CD14-positive monocyte (primary cell): ENCODE measurements at regions not wholly inside any gene's neighbourhood (a gene's known extent, or its start where the extent isn't known, plus 50 kb on each side); places are given as distances from the start of the nearest gene placed in this dataset.

ENCODE experiments used
- DNase-seq, 3 donors: peaks; one replicate each; pipeline ENCODE4 v3.0.0-alpha.2; 2011 to 2022
- H2AFZ ChIP-seq: 2 replicates; pipeline ENCODE4 v1.6.0; 2012; ENCODE audit warnings: mild to moderate bottlenecking, low read depth, low read length, inconsistent platforms; ENCODE audit not compliant: insufficient read depth, poor library complexity, severe bottlenecking
- H3K27ac ChIP-seq, 2 donors: 1 replicate in 1 of 2; 2 replicates in 1 of 2; pipeline ENCODE4 v1.5.1; 2012 to 2013; ENCODE audit warnings: low read length in 2 of 2, control low read depth in 1 of 2, inconsistent platforms in 1 of 2, low read depth in 1 of 2, mild to moderate bottlenecking in 1 of 2
- H3K27me3 ChIP-seq, 2 donors: one replicate each; pipeline versions ENCODE4 v1.6.0 to v1.6.1; 2011 to 2013; ENCODE audit warnings: low read length in 2 of 2; ENCODE audit not compliant: control insufficient read depth in 2 of 2, insufficient read depth in 2 of 2
- H3K36me3 ChIP-seq, 2 donors: replicated peaks in 1 of 2; 1 replicate in 1 of 2; 2 replicates in 1 of 2; pipeline versions ENCODE4 v1.5.1 to v1.6.1; 2012 to 2013; ENCODE audit warnings: low read length in 2 of 2, control low read depth in 1 of 2, inconsistent platforms in 1 of 2, mild to moderate bottlenecking in 1 of 2; ENCODE audit not compliant: insufficient read depth in 2 of 2, control insufficient read depth in 1 of 2
- H3K4me1 ChIP-seq, 2 donors: 1 replicate in 1 of 2; 2 replicates in 1 of 2; pipeline versions ENCODE4 v1.5.1 to v1.6.1; 2012 to 2013; ENCODE audit warnings: low read length in 2 of 2, control low read depth in 1 of 2, inconsistent platforms in 1 of 2, mild to moderate bottlenecking in 1 of 2, moderate library complexity in 1 of 2; ENCODE audit not compliant: insufficient read depth in 2 of 2, control insufficient read depth in 1 of 2
- H3K4me2 ChIP-seq: replicated peaks from 2 replicates; pipeline ENCODE3; 2012; ENCODE audit warnings: low read length, moderate library complexity, mild to moderate bottlenecking; ENCODE audit not compliant: poor library complexity, severe bottlenecking; ENCODE audit errors: extremely low read depth
- H3K4me3 ChIP-seq, 3 experiments: fragments of 200-600 bp in 1 of 3; sonication (generic) in 1 of 3; replicated peaks in 1 of 3; 1 replicate in 2 of 3; 2 replicates in 1 of 3; pipeline ENCODE4 v1.5.1; 2011 to 2013; ENCODE audit warnings: low read length in 3 of 3, mild to moderate bottlenecking in 3 of 3, control low read depth in 2 of 3, low read depth in 2 of 3, inconsistent platforms in 1 of 3, moderate library complexity in 1 of 3
- H3K79me2 ChIP-seq: 2 replicates; pipeline ENCODE4 v1.6.0; 2012; ENCODE audit warnings: mild to moderate bottlenecking, control low read depth, inconsistent platforms, low read length, moderate library complexity; ENCODE audit not compliant: insufficient read depth
- H3K9ac ChIP-seq: 2 replicates; pipeline ENCODE4 v1.6.0; 2017; ENCODE audit warnings: low read length, mild to moderate bottlenecking; ENCODE audit not compliant: insufficient read depth, poor library complexity, severe bottlenecking
- H3K9me3 ChIP-seq, 2 donors: replicated peaks in 1 of 2; 1 replicate in 1 of 2; 2 replicates in 1 of 2; pipeline versions ENCODE4 v1.5.1 to v1.6.1; 2012 to 2013; ENCODE audit warnings: low read length in 2 of 2, control low read depth in 1 of 2; ENCODE audit not compliant: control insufficient read depth in 1 of 2, insufficient read depth in 1 of 2
- H4K20me1 ChIP-seq: 2 replicates; pipeline ENCODE4 v1.6.0; 2012; ENCODE audit warnings: mild to moderate bottlenecking, low read length, control low read depth, moderate library complexity; ENCODE audit not compliant: insufficient read depth
- H3K27ac Mint-ChIP-seq, 7 donors: one replicate each; pipeline ENCODE4 v1.8.0; 2020; ENCODE audit warnings: mild to moderate bottlenecking in 7 of 7, mixed read lengths in 7 of 7, moderate library complexity in 6 of 7, inconsistent platforms in 2 of 7
- H3K27me3 Mint-ChIP-seq, 3 donors: one replicate each; pipeline ENCODE4 v1.8.0; 2021 to 2022; ENCODE audit warnings: low read depth in 3 of 3, mild to moderate bottlenecking in 3 of 3, mixed read lengths in 3 of 3, moderate library complexity in 3 of 3, inconsistent platforms in 1 of 3
- H3K36me3 Mint-ChIP-seq, 2 donors: one replicate each; pipeline ENCODE4 v1.8.0; 2020; ENCODE audit warnings: mixed read lengths in 2 of 2, inconsistent platforms in 1 of 2, mild to moderate bottlenecking in 1 of 2
- H3K4me1 Mint-ChIP-seq: one replicate; pipeline ENCODE4 v1.8.0; 2020; ENCODE audit warnings: mild to moderate bottlenecking, mixed read lengths
- H3K4me3 Mint-ChIP-seq, 2 donors: one replicate each; pipeline ENCODE4 v1.8.0; 2020; ENCODE audit warnings: mild to moderate bottlenecking in 2 of 2, mixed read lengths in 2 of 2, moderate library complexity in 1 of 2
- H3K9me3 Mint-ChIP-seq, 7 donors: one replicate each; pipeline ENCODE4 v1.8.0; 2020 to 2022; ENCODE audit warnings: mixed read lengths in 7 of 7, mild to moderate bottlenecking in 6 of 7, moderate library complexity in 6 of 7, inconsistent platforms in 2 of 7
- WGBS: methylation state at CpG from one replicate; pipeline ENCODE4 v1.1.5; 2013; ENCODE audit warnings: missing lambda C conversion rate; ENCODE audit not compliant: insufficient coverage; 5-methylcytosine and 5-hydroxymethylcytosine counted together
- intact Hi-C, 2 donors: fragments of 100-400 bp; cut with micrococcal nuclease; formaldehyde crosslinking; loops; one replicate each; pipeline versions ENCODE4 v1.15.0 to v1.15.1; 2023
- TF ChIP-seq, protein P1 (sequence below): fragments of 200-600 bp; IDR thresholded peaks from one replicate; pipeline ENCODE4 v1.8.0; 2022; ENCODE audit warnings: antibody characterized with exemption, mild to moderate bottlenecking

DNA sequence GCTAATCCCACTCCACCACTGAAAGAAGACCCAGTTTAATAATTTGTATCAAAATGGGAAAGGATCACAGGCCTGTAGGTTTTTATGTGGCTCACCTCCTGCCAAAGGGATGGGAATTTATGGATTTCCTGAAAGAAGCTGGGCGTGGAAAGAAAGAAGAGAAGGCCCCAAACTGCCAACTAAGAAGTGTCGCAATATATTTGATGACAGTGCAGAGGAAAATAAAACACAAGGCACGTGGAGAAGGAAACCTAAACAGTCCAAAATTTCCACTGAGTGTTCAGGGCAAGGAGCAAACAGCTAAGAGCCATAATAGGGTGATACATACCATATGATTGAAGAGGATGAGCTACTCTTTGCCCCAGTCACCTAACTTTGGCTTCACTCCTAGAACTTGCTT is 667.2 kb downstream of the GATA3 start:
- H4K20me1 ChIP-seq: no peaks in the 10 kb centered on the region
- TF ChIP-seq, protein P1, sequence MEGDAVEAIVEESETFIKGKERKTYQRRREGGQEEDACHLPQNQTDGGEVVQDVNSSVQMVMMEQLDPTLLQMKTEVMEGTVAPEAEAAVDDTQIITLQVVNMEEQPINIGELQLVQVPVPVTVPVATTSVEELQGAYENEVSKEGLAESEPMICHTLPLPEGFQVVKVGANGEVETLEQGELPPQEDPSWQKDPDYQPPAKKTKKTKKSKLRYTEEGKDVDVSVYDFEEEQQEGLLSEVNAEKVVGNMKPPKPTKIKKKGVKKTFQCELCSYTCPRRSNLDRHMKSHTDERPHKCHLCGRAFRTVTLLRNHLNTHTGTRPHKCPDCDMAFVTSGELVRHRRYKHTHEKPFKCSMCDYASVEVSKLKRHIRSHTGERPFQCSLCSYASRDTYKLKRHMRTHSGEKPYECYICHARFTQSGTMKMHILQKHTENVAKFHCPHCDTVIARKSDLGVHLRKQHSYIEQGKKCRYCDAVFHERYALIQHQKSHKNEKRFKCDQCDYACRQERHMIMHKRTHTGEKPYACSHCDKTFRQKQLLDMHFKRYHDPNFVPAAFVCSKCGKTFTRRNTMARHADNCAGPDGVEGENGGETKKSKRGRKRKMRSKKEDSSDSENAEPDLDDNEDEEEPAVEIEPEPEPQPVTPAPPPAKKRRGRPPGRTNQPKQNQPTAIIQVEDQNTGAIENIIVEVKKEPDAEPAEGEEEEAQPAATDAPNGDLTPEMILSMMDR: no peak
- DNase-seq: no peak
- H3K4me3 Mint-ChIP-seq: no peak overlapping the region
- H3K27ac Mint-ChIP-seq: no peak overlapping the region
- no peaks in the 10 kb centered on the region for H3K79me2 ChIP-seq
- no peak overlapping the region for H3K27ac ChIP-seq
- no peaks in the 10 kb centered on the region for H3K36me3 Mint-ChIP-seq
- peaks cover 7 to 19% (median 15%) of the 10 kb centered on the region in 7 donors for H3K9me3 Mint-ChIP-seq
- no CpG with 5 or more reads among the region's 3 CpGs for WGBS
- H3K9me3 ChIP-seq: peaks cover 17 to 19% of the 10 kb centered on the region in 2 donors
- no peaks in the 10 kb centered on the region for H3K4me1 Mint-ChIP-seq
- H3K9ac ChIP-seq: no peak overlapping the region
- no peaks in the 10 kb centered on the region for H3K36me3 ChIP-seq
- H3K4me2 ChIP-seq: no peak overlapping the region
- no peak overlapping the region for H3K4me3 ChIP-seq
- no peaks in the 10 kb centered on the region for H3K4me1 ChIP-seq
- no peaks in the 10 kb centered on the region for H3K27me3 Mint-ChIP-seq
- H3K27me3 ChIP-seq: no peaks in the 10 kb centered on the region
- H2AFZ ChIP-seq: no peak overlapping the region
- intact Hi-C loops: no loop called here

DNA sequence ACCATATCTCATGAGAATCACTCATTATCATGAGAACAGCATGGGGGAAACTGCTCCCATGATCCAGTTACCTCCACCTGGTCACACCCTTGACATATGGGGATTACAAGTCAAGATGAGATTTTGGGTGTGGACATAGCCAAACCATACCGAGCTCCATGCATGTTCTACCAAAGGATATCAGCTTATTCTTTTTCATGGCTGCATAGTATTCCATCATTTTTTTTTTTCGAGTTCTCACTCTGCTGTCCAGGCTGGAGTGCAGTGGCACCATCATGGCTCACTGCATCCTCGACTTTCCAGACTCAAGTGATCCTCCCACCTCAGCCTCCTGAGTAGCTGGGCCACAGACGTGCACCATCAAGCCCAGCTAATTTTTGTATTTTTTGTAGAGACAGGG is 668.3 kb downstream of the GATA3 start:
- peaks cover 7 to 19% (median 15%) of the 10 kb centered on the region in 7 donors for H3K9me3 Mint-ChIP-seq
- no peaks in the 10 kb centered on the region for H3K27me3 ChIP-seq
- no peaks in the 10 kb centered on the region for H4K20me1 ChIP-seq
- H3K4me2 ChIP-seq: no peak overlapping the region
- no peak for DNase-seq
- H3K27ac ChIP-seq: no peak overlapping the region
- H3K4me1 Mint-ChIP-seq: no peaks in the 10 kb centered on the region
- H3K9ac ChIP-seq: no peak overlapping the region
- no peaks in the 10 kb centered on the region for H3K27me3 Mint-ChIP-seq
- H3K27ac Mint-ChIP-seq: no peak overlapping the region
- H3K4me3 ChIP-seq: no peak overlapping the region
- H3K36me3 Mint-ChIP-seq: no peaks in the 10 kb centered on the region
- no peak overlapping the region for H2AFZ ChIP-seq
- no peaks in the 10 kb centered on the region for H3K4me1 ChIP-seq
- peaks cover 17 to 19% of the 10 kb centered on the region in 2 donors for H3K9me3 ChIP-seq
- 100% methylated on average over 1 of the region's 4 CpGs for WGBS
- H3K4me3 Mint-ChIP-seq: no peak overlapping the region
- H3K79me2 ChIP-seq: no peaks in the 10 kb centered on the region
- H3K36me3 ChIP-seq: no peaks in the 10 kb centered on the region
- TF ChIP-seq, protein P1: no peak
- intact Hi-C loops: no loop called here
